Erythroblast (primary cell): ENCODE measurements at regions not wholly inside any gene's neighbourhood (a gene's known extent, or its start where the extent isn't known, plus 50 kb on each side); places are given as distances from the start of the nearest gene placed in this dataset.
"Not testable (repeated sequence)": the region's sequence is repeated elsewhere in the genome, so short reads cannot be mapped to it uniquely, and the experiment has no call there.

Experiments
- GATA1 ChIP-seq: IDR thresholded peaks from 2 replicates; pipeline ENCODE4 v1.6.1; 2011; ENCODE audit warnings: low read depth, mild to moderate bottlenecking, control low read depth, low read length, moderate library complexity
- POLR2A ChIP-seq: IDR thresholded peaks from 2 replicates; pipeline ENCODE4 v1.6.1; 2011; ENCODE audit warnings: mild to moderate bottlenecking, low read length

- not testable (repeated sequence) for TF ChIP-seq POLR2A, GATA1
Observed at GRCh38 chr12:124218650-124219049, 76.2 kb upstream of the RFLNA start.
